Body of pancreas (tissue), 4 donors: ENCODE measurements at regions not wholly inside any gene's neighbourhood (a gene's known extent, or its start where the extent isn't known, plus 50 kb on each side); places are given as distances from the start of the nearest gene placed in this dataset.
"Not testable (repeated sequence)": the region's sequence is repeated elsewhere in the genome, so short reads cannot be mapped to it uniquely, and the experiment has no call there.

ENCODE experiments used
- CTCF ChIP-seq, 7 experiments: fragments of 450-650 bp in 4 of 7; fragments of 200-600 bp in 3 of 7; sonication (generic) in 3 of 7; IDR thresholded peaks; one replicate each; pipeline ENCODE4 v1.5.1; 2016 to 2019; ENCODE audit warnings: antibody characterized with exemption in 7 of 7
- POLR2A ChIP-seq, 3 donors: fragments of 450-650 bp; IDR thresholded peaks; one replicate each; pipeline ENCODE4 v1.6.1; 2016; ENCODE audit warnings: antibody characterized with exemption in 3 of 3, mild to moderate bottlenecking in 2 of 3

GRCh38 chr9:63344408-63344807 is 1940.6 kb downstream of the FOXD4L5 start:
- TF ChIP-seq CTCF, POLR2A (IDR thresholded peaks at IDR 0.05): not testable (repeated sequence)
